Right ventricle myocardium superior (tissue), 1 donor: ENCODE measurements at regions not wholly inside any gene's neighbourhood (a gene's known extent, or its start where the extent isn't known, plus 50 kb on each side); places are given as distances from the start of the nearest gene placed in this dataset.

Source experiments
- ATAC-seq: fragments of 200-7000 bp; cut with Tn5 transposase; one replicate; pipeline ENCODE4 v1.9.1; 2020; ENCODE audit warnings: mild to moderate bottlenecking; ENCODE audit not compliant: poor library complexity
- DNase-seq: peaks from one replicate; pipeline ENCODE4 v3.0.0-alpha.2; 2020
- intact Hi-C: fragments of 100-400 bp; cut with DNase I; formaldehyde crosslinking; loops from one replicate; pipeline ENCODE4 v1.11.2; 2022
- donor health status: DM: no; HTN: yes; CAD: no; lungs with severe emphysema.

DNA sequence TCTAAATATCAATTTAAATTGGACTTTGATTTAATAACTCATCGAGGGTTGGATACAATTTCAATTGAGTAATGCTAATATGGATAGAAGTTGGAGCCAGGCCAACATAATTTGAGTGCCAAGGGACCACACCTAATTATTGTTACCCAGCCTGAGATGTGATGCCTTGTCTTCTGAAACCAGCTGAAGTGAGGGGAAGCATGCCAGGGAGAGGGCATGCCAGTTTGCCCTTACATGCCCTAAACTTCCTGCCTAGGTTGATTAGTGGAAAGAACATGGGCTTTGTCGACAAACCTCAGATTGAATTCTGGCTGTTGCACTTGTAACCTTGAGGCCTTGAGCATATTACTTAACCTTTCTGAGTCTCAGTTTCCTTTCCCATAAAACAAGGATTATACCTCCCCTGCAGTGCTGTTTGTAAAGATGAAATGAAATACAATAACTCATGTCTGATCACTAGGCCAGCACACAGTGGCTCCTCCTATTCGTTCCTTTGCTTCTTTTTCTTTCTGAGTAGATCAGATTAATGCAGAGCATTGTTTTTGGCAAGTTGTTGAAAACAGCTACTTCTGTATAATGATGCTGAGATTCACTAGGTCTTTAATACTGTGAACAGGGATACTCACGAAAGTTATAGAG, 412.8 kb downstream of the TLE4 start:
- intact Hi-C loops = no loop called here
- DNase-seq (no peak), ATAC-seq (peak; percentile 29)

DNA sequence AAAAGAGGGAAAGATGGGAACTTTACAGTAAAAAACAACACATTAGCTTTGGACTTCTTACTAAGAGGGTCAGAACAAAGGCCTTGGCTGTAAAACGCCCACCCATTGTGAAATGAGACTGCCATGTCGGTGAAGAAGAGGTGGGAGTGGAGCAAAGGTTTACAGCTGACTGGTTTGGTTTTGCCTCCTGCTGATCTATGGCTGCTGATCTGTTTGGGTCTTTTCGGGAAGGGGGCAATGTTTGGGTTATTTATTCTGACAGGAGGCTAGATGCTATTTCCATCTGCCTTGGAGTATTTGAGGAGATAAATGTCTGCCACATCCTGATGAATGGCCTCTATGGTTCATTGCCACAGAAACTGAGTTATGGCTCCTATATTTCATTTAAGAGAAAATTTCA, 408.7 kb downstream of the TLE4 start:
- DNase-seq = no peak
- intact Hi-C loops = no loop called here
- ATAC-seq = no peak

- ATAC-seq = no peak
- intact Hi-C loops = no loop called here
- DNase-seq = no peak
These were observed 405.9 kb downstream of the TLE4 start for GRCh38 chr9:79977510-79978197.

- DNase-seq = peak; percentile 38
- no peak for ATAC-seq
- intact Hi-C loops = no loop called here
These were observed 405.3 kb downstream of the TLE4 start for GRCh38 chr9:79977074-79977435.

DNA sequence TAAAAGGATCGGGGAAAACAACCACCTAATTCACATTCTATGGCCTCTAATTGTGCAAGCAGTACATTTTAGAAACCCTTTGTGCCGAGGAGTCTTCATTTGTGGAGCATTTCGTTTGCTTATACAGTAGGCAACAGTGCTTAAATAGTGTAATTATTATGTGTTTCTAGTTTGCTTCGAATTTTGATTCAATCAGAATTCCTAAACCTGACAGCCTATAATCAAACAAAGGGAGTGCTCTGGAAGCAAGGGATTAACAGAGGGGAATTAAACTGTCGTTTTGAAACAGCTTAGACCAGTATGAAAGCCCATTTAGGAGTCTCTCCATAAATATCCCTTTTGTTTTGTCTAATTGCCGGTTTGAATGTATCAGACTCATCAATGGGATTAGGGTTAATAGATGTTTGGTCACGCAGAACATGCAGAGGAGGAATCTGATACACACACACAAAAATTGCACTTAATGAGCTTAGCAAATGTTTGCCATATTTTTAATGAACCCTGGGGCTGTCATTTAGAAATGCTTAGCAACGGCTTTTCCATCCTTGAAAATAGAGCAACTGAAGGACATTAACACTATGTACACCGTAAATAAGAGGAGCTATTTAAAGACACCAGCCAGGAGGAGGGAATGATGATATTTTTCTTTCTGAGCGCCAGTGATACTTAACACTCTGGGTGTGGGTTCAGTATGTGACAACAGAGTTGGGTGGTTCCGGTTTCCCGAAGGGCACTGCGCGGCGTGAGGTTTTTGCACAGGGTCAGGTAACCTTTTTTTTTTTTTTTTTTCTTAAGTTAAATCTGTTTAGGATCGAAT, 404.7 kb downstream of the TLE4 start:
- intact Hi-C loops = no loop called here
- ATAC-seq = no peak
- no peak for DNase-seq

GRCh38 chr9:79975621-79976256, 404.0 kb downstream of the TLE4 start:
- DNase-seq (no peak), ATAC-seq (no peak)
- intact Hi-C loops = no loop called here

DNA sequence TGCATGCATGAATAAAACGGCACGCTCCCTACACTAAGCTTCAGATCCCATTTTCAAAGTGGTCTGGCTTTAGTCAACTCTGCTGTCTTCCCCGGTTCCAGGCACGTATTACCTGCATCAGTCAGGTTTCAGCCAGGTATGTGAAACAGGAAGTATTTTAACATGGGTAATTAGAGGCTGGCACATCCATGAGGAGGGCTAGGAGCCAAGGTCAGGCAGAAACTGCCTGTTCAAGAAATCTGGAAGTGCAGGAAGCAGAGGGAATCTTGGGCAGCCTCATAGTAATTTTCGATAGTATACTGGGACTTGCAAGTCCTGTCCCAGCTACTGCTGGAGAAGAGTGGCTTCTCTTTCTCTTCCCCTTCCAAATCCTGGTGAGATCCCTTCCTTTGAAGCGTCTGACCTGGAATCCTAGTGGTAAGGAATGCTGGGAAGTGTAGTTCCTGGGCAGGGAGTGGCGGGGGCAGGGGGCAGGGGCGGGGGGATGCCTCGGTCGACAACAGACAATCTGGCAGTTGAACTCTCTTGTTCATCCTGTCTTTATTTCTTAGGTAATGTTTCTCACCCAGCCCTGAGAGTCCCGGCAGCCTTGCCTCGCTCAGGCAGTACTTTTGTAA, 403.1 kb downstream of the TLE4 start:
- no peak for DNase-seq
- intact Hi-C loops = no loop called here
- no peak for ATAC-seq

DNA sequence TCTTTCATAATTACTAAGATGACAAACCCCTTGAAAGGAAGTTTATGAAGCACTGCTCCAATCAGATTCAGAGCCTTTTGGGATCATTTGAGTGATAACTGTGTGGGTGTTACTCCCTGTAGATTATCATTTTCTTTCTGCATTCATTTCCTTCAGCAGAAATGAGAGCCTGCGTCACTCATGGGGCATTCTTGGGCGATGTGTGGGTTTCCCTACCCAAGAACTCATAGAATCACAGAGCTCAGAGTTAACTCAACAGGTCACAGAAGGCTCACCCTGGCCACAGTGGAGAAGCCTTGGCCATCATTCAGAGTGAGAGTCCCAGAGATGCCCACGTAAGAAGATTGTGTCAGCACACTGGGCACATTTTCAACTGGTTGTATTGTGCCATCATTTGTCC, 401.9 kb downstream of the TLE4 start:
- intact Hi-C loops = no loop called here
- no peak for ATAC-seq
- no peak for DNase-seq

GRCh38 chr9:79970146-79970425, 398.3 kb downstream of the TLE4 start:
- DNase-seq (no peak), ATAC-seq (no peak)
- intact Hi-C loops = no loop called here

GRCh38 chr9:79969393-79970145, 397.8 kb downstream of the TLE4 start:
- DNase-seq (no peak), ATAC-seq (no peak)
- intact Hi-C loops = no loop called here

GRCh38 chr9:79968533-79968932, 396.8 kb downstream of the TLE4 start:
- no peak for DNase-seq
- intact Hi-C loops = no loop called here
- ATAC-seq = no peak

DNA sequence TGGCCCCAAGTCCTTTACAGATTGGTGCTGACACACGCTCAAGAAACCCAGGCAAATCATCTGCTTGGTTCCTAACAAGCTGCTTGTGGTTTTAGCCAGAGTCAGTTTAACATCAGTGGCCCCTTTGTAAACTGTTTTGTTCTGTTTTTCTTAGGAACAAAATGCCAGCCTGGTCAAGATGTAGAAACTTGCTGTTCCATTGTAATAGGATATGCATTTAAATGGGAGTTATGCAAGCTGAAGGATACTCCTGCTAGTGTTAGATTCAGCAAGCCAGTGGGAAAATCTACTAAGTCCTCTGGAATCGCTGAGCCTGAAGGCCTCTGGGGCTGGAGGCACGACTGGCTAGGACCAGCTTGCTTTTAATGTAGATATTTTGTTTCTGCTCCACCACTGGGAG, 391.1 kb downstream of the TLE4 start:
- DNase-seq (no peak), ATAC-seq (no peak)
- intact Hi-C loops = no loop called here

- intact Hi-C loops = no loop called here
- DNase-seq (no peak), ATAC-seq (no peak)
These were observed 390.4 kb downstream of the TLE4 start for GRCh38 chr9:79962150-79962549.

GRCh38 chr9:79955300-79955699, 383.5 kb downstream of the TLE4 start:
- DNase-seq = no peak
- intact Hi-C loops = no loop called here
- no peak for ATAC-seq

DNA sequence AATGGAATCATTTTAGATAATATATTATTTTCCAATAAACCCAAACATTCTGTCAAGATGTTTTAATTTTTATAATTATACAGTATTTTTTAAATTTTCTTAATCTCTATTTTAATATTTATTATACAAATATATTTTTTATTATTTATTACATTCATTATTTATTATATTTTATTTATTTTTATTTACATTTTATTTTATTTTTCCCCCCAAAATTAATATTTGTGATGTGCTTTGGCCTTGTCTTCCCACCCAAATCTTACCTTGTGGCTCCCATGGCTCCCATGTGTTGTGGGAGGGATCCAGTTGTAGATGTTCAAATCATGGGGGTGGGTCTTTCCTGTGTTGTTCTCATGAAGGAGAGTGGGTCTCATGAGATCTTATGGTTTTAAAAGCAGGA, 382.1 kb downstream of the TLE4 start:
- intact Hi-C loops = no loop called here
- ATAC-seq = no peak
- no peak for DNase-seq

DNA sequence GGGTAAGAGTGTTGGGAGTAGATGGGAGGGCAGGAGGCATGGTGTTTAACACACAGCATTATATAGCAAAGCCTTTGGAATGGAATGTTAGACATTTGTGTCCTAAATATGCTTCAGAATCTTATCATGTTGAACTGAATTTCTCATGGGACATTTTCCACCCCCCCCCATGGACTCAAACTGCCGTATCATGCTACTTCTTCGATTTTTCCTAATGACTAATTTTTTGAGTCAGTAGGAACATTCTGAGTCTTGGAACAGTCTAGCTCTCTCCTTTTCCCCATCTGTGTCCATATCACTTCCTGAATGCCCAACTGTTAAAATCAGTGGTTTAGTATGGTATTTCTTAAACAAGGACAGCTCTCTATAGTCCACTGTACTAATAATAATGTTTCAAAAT, 380.6 kb downstream of the TLE4 start:
- intact Hi-C loops = no loop called here
- DNase-seq (no peak), ATAC-seq (no peak)

DNA sequence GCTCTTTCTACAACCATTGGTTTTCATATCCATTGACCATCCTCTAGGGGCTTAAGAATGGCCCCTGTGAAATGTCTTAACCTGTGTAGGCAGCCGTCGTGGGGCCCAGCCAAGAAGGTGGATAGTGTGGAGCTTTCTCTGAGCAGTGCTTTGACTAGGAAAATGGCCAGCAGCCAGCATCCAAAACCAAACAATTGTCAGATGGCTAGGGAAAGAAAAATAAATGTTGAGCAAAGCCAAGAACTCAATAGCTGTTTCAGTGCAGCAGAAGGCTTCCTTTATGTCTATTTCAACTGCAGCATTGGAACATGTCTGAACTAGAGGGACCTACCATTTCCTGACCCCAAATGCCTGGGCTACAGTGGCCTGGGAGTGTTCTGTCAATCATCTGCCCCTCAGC, 374.9 kb downstream of the TLE4 start:
- no peak for ATAC-seq
- intact Hi-C loops = no loop called here
- DNase-seq = no peak

DNA sequence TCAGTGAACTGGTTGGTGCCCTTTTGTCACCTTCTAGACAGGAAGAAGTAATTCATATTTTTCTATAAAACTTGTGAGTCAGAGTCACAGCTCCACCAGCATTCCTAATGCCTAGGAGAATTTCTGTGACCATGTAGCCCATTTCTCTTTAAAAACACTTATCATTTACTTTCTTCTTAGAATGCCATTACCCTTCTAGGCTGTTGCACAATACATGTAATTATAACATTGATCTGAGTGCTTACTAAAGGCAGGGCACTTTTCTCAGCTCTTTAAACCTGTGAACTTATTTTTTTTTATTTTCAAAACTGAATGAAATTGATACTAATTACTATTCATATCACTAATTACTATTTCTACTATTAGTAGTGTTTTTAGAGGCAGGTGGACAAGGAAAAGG, 373.7 kb downstream of the TLE4 start:
- intact Hi-C loops = no loop called here
- ATAC-seq = no peak
- DNase-seq = no peak

GRCh38 chr9:79945016-79945415, 373.3 kb downstream of the TLE4 start:
- DNase-seq = no peak
- no peak for ATAC-seq
- intact Hi-C loops = no loop called here
